Activated CD4-positive, alpha-beta T cell treated with anti-CD3 and anti-CD28 coated beads, Interleukin-2, amount 50 U/mL, for 16 hours (primary cell): ENCODE measurements at regions not wholly inside any gene's neighbourhood (a gene's known extent, or its start where the extent isn't known, plus 50 kb on each side); places are given as distances from the start of the nearest gene placed in this dataset.
"Not testable (repeated sequence)": the region's sequence is repeated elsewhere in the genome, so short reads cannot be mapped to it uniquely, and the experiment has no call there.

Source experiments
- DNase-seq: peaks from one replicate; pipeline ENCODE4 v3.0.0-alpha.2; 2020

DNA sequence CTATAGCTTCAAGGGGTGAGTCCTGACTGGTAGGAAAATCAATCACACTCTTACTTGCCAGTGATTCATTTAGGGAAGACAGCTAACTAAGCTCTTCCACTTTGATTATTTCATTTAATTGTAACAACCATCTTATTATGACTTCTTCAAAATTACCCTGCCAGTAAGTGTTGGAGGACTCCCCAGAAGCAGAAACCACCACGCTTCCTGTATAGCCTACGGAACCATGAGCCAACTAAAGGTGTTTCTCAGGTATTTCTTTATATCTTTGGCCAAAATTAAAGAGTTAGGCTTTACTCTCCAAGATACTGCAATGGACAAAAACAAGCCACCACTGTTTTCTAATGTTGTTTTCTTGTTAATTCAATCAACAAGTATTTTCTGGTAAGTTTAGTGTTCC is 61.0 kb downstream of the FOXD4L5 start:
- DNase-seq, result peak; percentile 56

DNA sequence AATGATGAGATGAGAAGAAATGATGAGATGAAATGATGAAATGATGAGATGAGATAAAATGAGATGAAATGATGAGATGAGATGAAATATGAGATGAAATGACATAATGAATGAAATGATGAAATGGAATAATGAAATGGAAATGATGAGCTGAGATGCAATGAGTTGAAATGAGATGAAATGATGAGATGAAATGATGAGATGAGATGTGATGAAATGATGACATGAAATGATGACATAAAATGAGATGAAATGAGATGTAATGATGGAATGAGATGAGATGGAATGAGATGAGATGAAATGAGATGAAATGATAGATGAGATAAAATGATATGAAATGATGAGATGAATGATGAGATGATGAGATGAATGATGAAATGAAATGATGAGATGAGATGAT is 76.2 kb downstream of the FOXD4L5 start:
- not testable (repeated sequence) for DNase-seq

DNA sequence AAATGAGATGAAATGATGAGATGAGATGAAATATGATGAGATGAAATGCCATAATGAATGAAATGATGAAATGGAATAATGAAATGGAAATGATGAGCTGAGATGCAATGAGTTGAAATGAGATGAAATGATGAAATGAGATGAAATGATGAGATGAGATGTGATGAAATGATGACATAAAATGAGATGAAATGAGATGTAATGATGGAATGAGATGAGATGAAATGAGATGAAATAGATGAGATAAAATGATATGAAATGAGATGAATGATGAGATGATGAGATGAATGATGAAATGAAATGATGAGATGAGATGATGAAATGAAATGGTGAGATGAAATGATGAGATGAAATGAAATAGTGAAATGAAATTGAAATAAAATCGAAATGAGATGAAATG is 77.7 kb downstream of the FOXD4L5 start:
- not testable (repeated sequence) for DNase-seq

DNA sequence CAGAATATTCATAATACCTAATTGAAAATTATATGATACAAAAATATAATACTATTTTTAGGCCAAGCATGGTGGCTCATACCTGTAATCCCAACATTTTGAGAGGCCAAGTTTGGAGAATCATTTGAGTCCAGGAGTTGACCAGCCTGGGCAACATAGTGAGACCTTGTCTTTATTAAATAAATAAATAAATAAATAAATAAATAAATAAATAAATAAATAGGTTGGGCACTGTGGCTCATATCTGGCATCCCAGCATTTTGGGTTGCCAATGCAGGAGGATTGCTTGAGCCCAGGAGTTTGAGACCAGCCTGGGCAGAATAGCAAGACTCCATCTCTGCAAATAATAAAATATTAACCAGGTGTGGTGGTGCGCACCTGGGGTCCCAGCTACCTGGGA is 79.2 kb downstream of the FOXD4L5 start:
- DNase-seq, result not testable (repeated sequence)

DNA sequence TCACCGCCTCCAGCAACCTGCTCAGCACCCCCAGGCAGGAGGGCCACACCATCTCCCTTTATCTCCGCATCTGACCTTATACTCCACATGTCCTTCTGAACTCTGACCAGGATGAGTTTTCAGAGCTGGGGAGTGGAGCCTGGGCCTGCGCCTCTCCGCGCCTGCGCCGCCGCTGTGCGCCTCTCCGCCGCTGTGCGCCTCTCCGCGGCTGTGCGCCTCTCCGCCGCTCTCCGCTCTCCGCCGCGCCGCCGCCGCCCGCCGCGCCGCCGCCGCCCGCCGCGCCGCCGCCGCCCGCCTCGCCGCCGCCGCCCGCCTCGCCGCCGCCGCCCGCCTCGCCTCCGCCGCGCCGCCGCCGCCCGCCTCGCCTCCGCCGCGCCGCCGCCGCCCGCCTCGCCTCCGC is 89.2 kb downstream of the FOXD4L5 start:
- DNase-seq, result not testable (repeated sequence)

DNA sequence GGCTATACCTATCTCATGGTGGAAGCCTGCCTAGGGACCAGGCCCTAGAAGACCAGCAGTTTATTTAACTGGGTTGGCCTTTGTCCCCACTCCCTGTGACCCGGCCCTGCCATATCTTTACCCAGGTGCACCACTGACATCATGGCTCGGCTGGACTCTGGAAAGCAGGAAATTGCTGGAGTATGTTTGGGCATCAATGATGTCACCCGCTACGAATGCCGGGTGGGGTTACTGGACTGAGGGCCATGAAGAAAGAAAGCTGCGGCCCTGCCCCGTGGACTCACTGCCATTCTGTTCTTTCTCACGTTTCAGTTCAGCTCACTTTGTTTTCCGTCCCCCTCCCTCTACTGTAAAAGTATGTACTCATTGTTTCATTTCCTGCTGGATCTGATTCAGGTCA is 129.1 kb downstream of the FOXD4L5 start:
- not testable (repeated sequence) for DNase-seq
